Neural cell (in vitro differentiated cells): ENCODE measurements at regions not wholly inside any gene's neighbourhood (a gene's known extent, or its start where the extent isn't known, plus 50 kb on each side); places are given as distances from the start of the nearest gene placed in this dataset.

Experiments
- CTCF ChIP-seq: fragments of 450-650 bp; IDR thresholded peaks from 2 replicates; pipeline ENCODE4 v1.5.1; 2014; ENCODE audit warnings: antibody characterized with exemption, mild to moderate bottlenecking, moderate library complexity; ENCODE audit not compliant: poor library complexity, severe bottlenecking
- POLR2AphosphoS5 ChIP-seq: IDR thresholded peaks from 2 replicates; pipeline ENCODE4 v1.6.1; 2012

- TF ChIP-seq POLR2AphosphoS5, result no peak
- TF ChIP-seq CTCF, result no peak
Observed at GRCh38 chr19:34118879-34119748, 53.2 kb upstream of the LSM14A start.
